ENCODE measurements at regions not wholly inside any gene's neighbourhood (a gene's known extent, or its start where the extent isn't known, plus 50 kb on each side); places are given as distances from the start of the nearest gene placed in this dataset.

- Histone ChIP-seq H3K27ac (ENCODE audit: low read depth in 1 of 2, low read length in 2 of 2) (no peak overlapping the region), H3K9me3 (ENCODE audit: control insufficient read depth in 4 of 4, low read length in 3 of 4) (no peaks in the 10 kb centered on the region), H3K4me1 (ENCODE audit: control insufficient read depth in 4 of 4, insufficient read depth in 4 of 4, low read length in 3 of 4) (peaks cover 0 to 2% (median 0%) of the 10 kb centered on the region in 4 donors), H3K27me3 (ENCODE audit: control insufficient read depth in 4 of 4, insufficient read depth in 4 of 4, low read length in 3 of 4) (no peaks in the 10 kb centered on the region), H3K4me3 (ENCODE audit: low read depth in 1 of 3, low read length in 3 of 3) (no peak overlapping the region), H3K9ac (ENCODE audit: low read depth in 1 of 2, low read length in 2 of 2) (no peak overlapping the region), H3K36me3 (ENCODE audit: control insufficient read depth in 4 of 4, insufficient read depth in 3 of 4, low read depth in 1 of 4, low read length in 3 of 4) (no peaks in the 10 kb centered on the region)
- TF ChIP-seq YY1 (IDR thresholded peaks at IDR 0.05) (no peak), TAF1 (conservative IDR thresholded peaks at IDR 0.05) (no peak), MAX (IDR thresholded peaks at IDR 0.05) (no peak), HNF4A (conservative IDR thresholded peaks at IDR 0.05) (no peak), GABPA (IDR thresholded peaks at IDR 0.05 in 1 of 2, conservative IDR thresholded peaks at IDR 0.05 in 1 of 2) (no peak), FOXA2 (IDR thresholded peaks at IDR 0.05) (no peak), FOXA1 (IDR thresholded peaks at IDR 0.05) (no peak), CTCF (IDR thresholded peaks at IDR 0.05; ENCODE audit: low read depth, low read length, missing input control) (no peak), EGR1 (IDR thresholded peaks at IDR 0.05; ENCODE audit: low read depth in 2 of 2) (no peak), ATF3 (IDR thresholded peaks at IDR 0.05) (no peak), JUND (IDR thresholded peaks at IDR 0.05) (no peak), RXRA (IDR thresholded peaks at IDR 0.05) (no peak), SP1 (IDR thresholded peaks at IDR 0.05) (no peak), REST (IDR thresholded peaks at IDR 0.05) (no peak), NR2F2 (IDR thresholded peaks at IDR 0.05) (no peak), ZBTB33 (IDR thresholded peaks at IDR 0.05) (no peak), RAD21 (IDR thresholded peaks at IDR 0.05) (no peak), HNF4G (IDR thresholded peaks at IDR 0.05) (no peak)
- no peak for DNase-seq (ENCODE audit: low spot score)
- 81% methylated on average over 13 of the region's 13 CpGs for WGBS
These were observed 277.9 kb downstream of the RPLP1 start for GRCh38 chr15:69730281-69731080.

Data from liver (tissue), 8 donors.